H1 (cell line): ENCODE measurements at regions not wholly inside any gene's neighbourhood (a gene's known extent, or its start where the extent isn't known, plus 50 kb on each side); places are given as distances from the start of the nearest gene placed in this dataset.

Source experiments
- CHD2 ChIP-seq: IDR thresholded peaks from 2 replicates; pipeline ENCODE4 v1.6.1; 2012; ENCODE audit warnings: low read length, improper control_type of control experiment
- CHD7 ChIP-seq: fragments of 300-600 bp; sonication (generic); IDR thresholded peaks from 2 replicates; pipeline ENCODE4 v1.7.1; 2012; ENCODE audit warnings: low read length, moderate library complexity, mild to moderate bottlenecking, inconsistent platforms; ENCODE audit not compliant: insufficient replicate concordance
- E2F6 ChIP-seq: IDR thresholded peaks from 2 replicates; pipeline ENCODE4 v1.6.1; 2012; ENCODE audit warnings: inconsistent platforms
- GABPA ChIP-seq: IDR thresholded peaks from 2 replicates; pipeline ENCODE4 v1.6.1; 2011; ENCODE audit warnings: mild to moderate bottlenecking, low read length, moderate library complexity, borderline replicate concordance; ENCODE audit not compliant: insufficient read depth
- KDM4A ChIP-seq: IDR thresholded peaks from one replicate; pipeline ENCODE4 v1.7.1; 2012; ENCODE audit warnings: low read depth, mild to moderate bottlenecking, moderate library complexity, low read length, inconsistent platforms; ENCODE audit not compliant: severe bottlenecking
- POLR2A ChIP-seq, 2 experiments: IDR thresholded peaks; 1 replicate in 1 of 2; 2 replicates in 1 of 2; pipeline ENCODE4 v1.6.1; 2011; ENCODE audit warnings: low read depth in 2 of 2, low read length in 2 of 2, mild to moderate bottlenecking in 2 of 2; ENCODE audit errors: control extremely low read depth in 1 of 2
- RBBP5 ChIP-seq: IDR thresholded peaks from 2 replicates; pipeline ENCODE4 v1.7.1; 2012; ENCODE audit warnings: low read depth, mild to moderate bottlenecking, inconsistent platforms, low read length, moderate library complexity, borderline replicate concordance
- SUZ12 ChIP-seq: fragments of 200-600 bp; sonication (generic); IDR thresholded peaks from 2 replicates; pipeline ENCODE4 v1.6.1; 2012; ENCODE audit warnings: mild to moderate bottlenecking, inconsistent platforms, low read length, moderate library complexity, mixed read lengths

DNA sequence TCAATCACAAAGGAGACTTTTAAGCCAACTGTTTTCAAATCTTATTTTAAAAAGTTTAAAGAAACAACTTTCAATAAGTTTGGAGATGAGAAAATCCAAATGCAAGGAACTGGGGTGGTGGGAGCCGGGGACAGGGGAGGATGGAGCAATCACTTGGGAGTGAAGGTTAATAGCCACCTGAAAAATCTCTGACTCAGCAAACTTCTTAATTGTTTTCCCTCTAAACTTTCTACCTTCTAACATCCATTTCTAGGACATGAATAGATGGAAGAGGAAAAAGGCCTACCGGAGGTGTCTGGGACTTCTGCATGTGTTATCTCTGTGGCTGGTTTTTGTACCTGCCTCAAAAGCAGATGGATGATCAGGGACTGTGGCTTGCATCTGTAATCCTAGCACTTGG lies 360.6 kb downstream of the OSTF1 start (continued):
- TF ChIP-seq CHD7, result no peak
- TF ChIP-seq E2F6, result no peak
- TF ChIP-seq SUZ12, result no peak
- TF ChIP-seq POLR2A (IDR thresholded peaks at IDR 0.05; ENCODE audit: control extremely low read depth in 1 of 2, low read depth in 2 of 2, low read length in 2 of 2), result no peak
- TF ChIP-seq CHD2, result no peak
- no peak for TF ChIP-seq KDM4A
- no peak for TF ChIP-seq GABPA
- TF ChIP-seq RBBP5, result no peak
